ENCODE measurements at regions not wholly inside any gene's neighbourhood (a gene's known extent, or its start where the extent isn't known, plus 50 kb on each side); places are given as distances from the start of the nearest gene placed in this dataset.

- TF ChIP-seq, protein P1, sequence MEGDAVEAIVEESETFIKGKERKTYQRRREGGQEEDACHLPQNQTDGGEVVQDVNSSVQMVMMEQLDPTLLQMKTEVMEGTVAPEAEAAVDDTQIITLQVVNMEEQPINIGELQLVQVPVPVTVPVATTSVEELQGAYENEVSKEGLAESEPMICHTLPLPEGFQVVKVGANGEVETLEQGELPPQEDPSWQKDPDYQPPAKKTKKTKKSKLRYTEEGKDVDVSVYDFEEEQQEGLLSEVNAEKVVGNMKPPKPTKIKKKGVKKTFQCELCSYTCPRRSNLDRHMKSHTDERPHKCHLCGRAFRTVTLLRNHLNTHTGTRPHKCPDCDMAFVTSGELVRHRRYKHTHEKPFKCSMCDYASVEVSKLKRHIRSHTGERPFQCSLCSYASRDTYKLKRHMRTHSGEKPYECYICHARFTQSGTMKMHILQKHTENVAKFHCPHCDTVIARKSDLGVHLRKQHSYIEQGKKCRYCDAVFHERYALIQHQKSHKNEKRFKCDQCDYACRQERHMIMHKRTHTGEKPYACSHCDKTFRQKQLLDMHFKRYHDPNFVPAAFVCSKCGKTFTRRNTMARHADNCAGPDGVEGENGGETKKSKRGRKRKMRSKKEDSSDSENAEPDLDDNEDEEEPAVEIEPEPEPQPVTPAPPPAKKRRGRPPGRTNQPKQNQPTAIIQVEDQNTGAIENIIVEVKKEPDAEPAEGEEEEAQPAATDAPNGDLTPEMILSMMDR (conservative IDR thresholded peaks at IDR 0.05; ENCODE audit: low read depth, low read length): no peak
- TF ChIP-seq EZH2 (IDR thresholded peaks at IDR 0.05; ENCODE audit: borderline replicate concordance, low read depth, low read length, poor library complexity, severe bottlenecking): no peak
- Histone ChIP-seq H3K27ac (ENCODE audit: low read depth, low read length, poor library complexity, severe bottlenecking) (no peak overlapping the region), H3K4me3 (ENCODE audit: low read depth, low read length, poor library complexity, severe bottlenecking) (no peak overlapping the region), H3K9me3 (ENCODE audit: low read depth, low read length, poor library complexity, severe bottlenecking) (no peaks in the 10 kb centered on the region), H3K4me1 (ENCODE audit: insufficient read depth, low read length, poor library complexity, severe bottlenecking) (no peaks in the 10 kb centered on the region), H3K36me3 (ENCODE audit: insufficient read depth, low read length, poor library complexity, severe bottlenecking) (no peaks in the 10 kb centered on the region), H3K27me3 (replicated peaks; ENCODE audit: insufficient read depth, low read depth, low read length, poor library complexity) (no peaks in the 10 kb centered on the region)
- intact Hi-C loops (cut with micrococcal nuclease; ENCODE audit: unreplicated experiment): no loop called here
- ChIA-PET POLR2A (ENCODE audit: low non-redundant PET) (no interaction called here), CTCF (no interaction called here)
- no TSS peak for BruUV-seq (replicated peaks)
- no peak for DNase-seq (ENCODE audit: low spot score)
These were observed 346.1 kb downstream of the ZIC1 start for GRCh38 chr3:147755310-147755709.

- Histone ChIP-seq H3K36me3 (ENCODE audit: insufficient read depth, low read length, poor library complexity, severe bottlenecking) (no peaks in the 10 kb centered on the region), H3K4me1 (ENCODE audit: insufficient read depth, low read length, poor library complexity, severe bottlenecking) (no peaks in the 10 kb centered on the region), H3K27me3 (replicated peaks; ENCODE audit: insufficient read depth, low read depth, low read length, poor library complexity) (no peaks in the 10 kb centered on the region), H3K27ac (ENCODE audit: low read depth, low read length, poor library complexity, severe bottlenecking) (no peak overlapping the region), H3K4me3 (ENCODE audit: low read depth, low read length, poor library complexity, severe bottlenecking) (no peak overlapping the region), H3K9me3 (ENCODE audit: low read depth, low read length, poor library complexity, severe bottlenecking) (no peaks in the 10 kb centered on the region)
- intact Hi-C loops (cut with micrococcal nuclease; ENCODE audit: unreplicated experiment): no loop called here
- CTCF ChIA-PET: no interaction called here
- no peak for DNase-seq (ENCODE audit: low spot score)
- POLR2A ChIA-PET (ENCODE audit: low non-redundant PET): no interaction called here
- no TSS peak for BruUV-seq (replicated peaks)
- TF ChIP-seq, protein P1 (conservative IDR thresholded peaks at IDR 0.05; ENCODE audit: low read depth, low read length): no peak
- TF ChIP-seq EZH2 (IDR thresholded peaks at IDR 0.05; ENCODE audit: borderline replicate concordance, low read depth, low read length, poor library complexity, severe bottlenecking): no peak
These were observed 347.3 kb downstream of the ZIC1 start for GRCh38 chr3:147756476-147756875.

DNA sequence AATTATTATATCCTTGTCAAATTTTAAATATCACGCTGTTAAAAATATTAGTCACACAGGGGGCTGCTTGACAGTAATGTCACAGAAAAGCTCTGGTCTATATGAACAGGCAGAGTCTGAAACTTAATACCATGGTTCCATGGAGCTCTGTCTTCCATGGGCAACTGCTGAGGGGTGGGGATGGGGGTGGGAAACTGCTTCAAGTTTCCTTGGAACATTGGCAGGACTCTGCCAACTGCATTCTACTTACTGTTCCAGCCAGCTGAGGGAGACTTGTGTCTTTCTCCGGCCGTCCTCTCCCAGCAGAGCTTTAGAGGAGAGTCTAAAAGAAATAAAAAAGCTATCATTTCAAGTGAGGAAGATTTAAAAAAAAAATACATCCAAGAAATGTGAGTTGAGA, 348.7 kb downstream of the ZIC1 start:
- POLR2A ChIA-PET (ENCODE audit: low non-redundant PET): no interaction called here
- Histone ChIP-seq H3K9me3 (ENCODE audit: low read depth, low read length, poor library complexity, severe bottlenecking) (no peaks in the 10 kb centered on the region), H3K4me3 (ENCODE audit: low read depth, low read length, poor library complexity, severe bottlenecking) (no peak overlapping the region), H3K27me3 (replicated peaks; ENCODE audit: insufficient read depth, low read depth, low read length, poor library complexity) (no peaks in the 10 kb centered on the region), H3K27ac (ENCODE audit: low read depth, low read length, poor library complexity, severe bottlenecking) (no peak overlapping the region), H3K36me3 (ENCODE audit: insufficient read depth, low read length, poor library complexity, severe bottlenecking) (no peaks in the 10 kb centered on the region), H3K4me1 (ENCODE audit: insufficient read depth, low read length, poor library complexity, severe bottlenecking) (no peaks in the 10 kb centered on the region)
- intact Hi-C loops (cut with micrococcal nuclease; ENCODE audit: unreplicated experiment): no loop called here
- CTCF ChIA-PET: no interaction called here
- no peak for DNase-seq (ENCODE audit: low spot score)
- BruUV-seq (replicated peaks): no TSS peak
- TF ChIP-seq EZH2 (IDR thresholded peaks at IDR 0.05; ENCODE audit: borderline replicate concordance, low read depth, low read length, poor library complexity, severe bottlenecking): no peak
- TF ChIP-seq, protein P1 (conservative IDR thresholded peaks at IDR 0.05; ENCODE audit: low read depth, low read length): no peak

Data from A673 (cell line).